ENCODE measurements at regions not wholly inside any gene's neighbourhood (a gene's known extent, or its start where the extent isn't known, plus 50 kb on each side); places are given as distances from the start of the nearest gene placed in this dataset.
A peak's percentile ranks its signal among the peaks of the same experiment; 100 is the strongest.

- DNase-seq (ENCODE audit: low read depth, low spot score), result peak; percentile 19
These were observed 49.7 kb upstream of the POMGNT2 start for GRCh38 chr3:43155464-43156121.

Measured in pulmonary artery endothelial cell (primary cell).